ENCODE measurements at regions not wholly inside any gene's neighbourhood (a gene's known extent, or its start where the extent isn't known, plus 50 kb on each side); places are given as distances from the start of the nearest gene placed in this dataset.
"Not testable (repeated sequence)": the region's sequence is repeated elsewhere in the genome, so short reads cannot be mapped to it uniquely, and the experiment has no call there.

GRCh38 chr9:94388011-94388406 lies 59.6 kb upstream of the NUTM2F start:
- TF ChIP-seq CTCF, POLR2A (IDR thresholded peaks at IDR 0.05): not testable (repeated sequence)
